ENCODE measurements at regions not wholly inside any gene's neighbourhood (a gene's known extent, or its start where the extent isn't known, plus 50 kb on each side); places are given as distances from the start of the nearest gene placed in this dataset.

DNA sequence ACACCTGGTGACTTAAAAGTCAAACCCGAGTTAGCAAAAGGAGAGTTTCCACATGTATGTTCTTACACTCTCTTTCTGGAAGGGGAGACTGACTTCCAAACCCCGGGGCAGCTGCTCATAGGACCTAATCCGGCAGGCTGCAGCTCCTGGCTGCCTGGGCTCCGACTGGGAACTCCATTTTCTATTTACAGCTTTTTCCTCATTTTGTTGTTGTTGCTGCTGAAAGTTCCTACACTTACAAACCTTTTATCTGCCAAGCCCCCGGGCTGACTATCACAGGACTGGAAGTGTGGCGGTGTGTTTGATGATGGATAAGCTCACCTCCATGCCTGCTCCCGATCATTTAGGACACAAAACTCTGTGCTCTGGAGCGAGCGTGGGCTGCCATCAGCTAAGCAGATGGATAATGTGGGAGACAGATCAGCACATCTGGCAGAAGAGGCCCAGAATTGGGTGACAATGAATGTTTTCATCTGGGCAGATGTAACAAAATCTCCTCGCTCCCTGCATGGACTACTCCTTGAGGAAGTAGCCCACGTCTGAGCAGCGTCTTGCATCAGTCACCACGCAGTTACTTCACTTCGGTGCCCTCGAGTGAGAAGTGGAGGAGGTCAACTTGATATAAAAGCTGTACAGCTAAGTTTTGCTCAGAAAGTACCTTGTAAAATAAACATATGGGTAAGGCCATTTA, 114.4 kb upstream of the COPS8 start:
- TF ChIP-seq EZH2 (optimal IDR thresholded peaks at IDR 0.05; ENCODE audit: low read depth, low read length) (no peak), EZH2phosphoT487 (IDR thresholded peaks at IDR 0.05; ENCODE audit: low read length) (no peak)
- TF ChIP-seq, protein P1, sequence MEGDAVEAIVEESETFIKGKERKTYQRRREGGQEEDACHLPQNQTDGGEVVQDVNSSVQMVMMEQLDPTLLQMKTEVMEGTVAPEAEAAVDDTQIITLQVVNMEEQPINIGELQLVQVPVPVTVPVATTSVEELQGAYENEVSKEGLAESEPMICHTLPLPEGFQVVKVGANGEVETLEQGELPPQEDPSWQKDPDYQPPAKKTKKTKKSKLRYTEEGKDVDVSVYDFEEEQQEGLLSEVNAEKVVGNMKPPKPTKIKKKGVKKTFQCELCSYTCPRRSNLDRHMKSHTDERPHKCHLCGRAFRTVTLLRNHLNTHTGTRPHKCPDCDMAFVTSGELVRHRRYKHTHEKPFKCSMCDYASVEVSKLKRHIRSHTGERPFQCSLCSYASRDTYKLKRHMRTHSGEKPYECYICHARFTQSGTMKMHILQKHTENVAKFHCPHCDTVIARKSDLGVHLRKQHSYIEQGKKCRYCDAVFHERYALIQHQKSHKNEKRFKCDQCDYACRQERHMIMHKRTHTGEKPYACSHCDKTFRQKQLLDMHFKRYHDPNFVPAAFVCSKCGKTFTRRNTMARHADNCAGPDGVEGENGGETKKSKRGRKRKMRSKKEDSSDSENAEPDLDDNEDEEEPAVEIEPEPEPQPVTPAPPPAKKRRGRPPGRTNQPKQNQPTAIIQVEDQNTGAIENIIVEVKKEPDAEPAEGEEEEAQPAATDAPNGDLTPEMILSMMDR (IDR thresholded peaks at IDR 0.05; ENCODE audit: low read length), result no peak
